GM12892 (cell line): ENCODE measurements at regions not wholly inside any gene's neighbourhood (a gene's known extent, or its start where the extent isn't known, plus 50 kb on each side); places are given as distances from the start of the nearest gene placed in this dataset.

Experiments
- POLR2A ChIP-seq: IDR thresholded peaks from 2 replicates; pipeline ENCODE4 v1.6.1; 2011; ENCODE audit warnings: low read depth, low read length, control low read depth
- POLR2AphosphoS5 ChIP-seq: IDR thresholded peaks from 2 replicates; pipeline ENCODE4 v1.6.1; 2011; ENCODE audit warnings: low read depth, low read length, control low read depth
- TAF1 ChIP-seq: IDR thresholded peaks from 2 replicates; pipeline ENCODE4 v1.6.1; 2011; ENCODE audit warnings: low read depth, mild to moderate bottlenecking, control low read depth, low read length, borderline replicate concordance

DNA sequence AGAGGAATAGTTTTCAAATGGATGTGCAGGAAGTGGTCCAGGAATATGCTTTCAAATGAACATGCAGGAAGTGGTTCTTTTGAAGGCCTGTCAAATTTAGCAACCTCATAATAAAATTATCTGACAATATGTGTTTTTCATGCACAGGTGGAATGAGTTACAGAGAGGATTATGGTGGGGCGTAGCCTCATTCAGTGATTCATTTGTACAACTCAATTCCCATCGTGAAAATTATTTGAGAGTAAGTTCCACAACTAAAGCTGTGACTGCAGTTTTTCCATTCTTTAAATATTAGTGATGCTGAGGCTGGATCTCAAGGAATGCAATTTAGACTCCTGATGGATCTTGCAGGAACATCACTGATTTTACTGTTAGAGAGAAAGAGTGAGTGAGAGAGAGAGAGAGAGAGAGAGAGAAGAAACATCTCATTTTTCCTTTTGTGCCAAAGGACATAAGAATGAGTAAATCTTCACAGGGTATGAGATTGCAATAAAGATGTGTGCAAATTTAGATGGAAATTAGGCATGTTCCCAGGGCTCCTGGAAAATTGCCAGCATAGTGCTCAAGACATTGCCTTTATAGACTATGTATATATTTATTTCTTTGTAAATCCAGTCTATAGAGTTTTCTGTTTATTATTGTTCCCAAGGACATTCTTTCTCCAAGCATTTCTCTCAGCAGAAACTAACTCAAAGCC is 394.9 kb upstream of the ZEB2 start:
- TF ChIP-seq POLR2AphosphoS5 (no peak), POLR2A (no peak), TAF1 (no peak)
